ENCODE measurements at regions not wholly inside any gene's neighbourhood (a gene's known extent, or its start where the extent isn't known, plus 50 kb on each side); places are given as distances from the start of the nearest gene placed in this dataset.

GRCh38 chr18:38633333-38633732, 1067.7 kb upstream of the CELF4 start:
- no peak overlapping the region for H3K27ac ChIP-seq (ENCODE audit: low read depth, low read length)
- H3K27ac Mint-ChIP-seq: no peak overlapping the region
- TF ChIP-seq CTCF (conservative IDR thresholded peaks at IDR 0.05): no peak
- peaks cover 3% of the 10 kb centered on the region for H3K9me3 ChIP-seq (ENCODE audit: control insufficient read depth, low read length)
- H3K4me1 Mint-ChIP-seq: no peaks in the 10 kb centered on the region
- no peak overlapping the region for H3K9ac ChIP-seq (ENCODE audit: extremely low read depth, low read length, poor library complexity, severe bottlenecking)
- no peaks in the 10 kb centered on the region for H3K36me3 Mint-ChIP-seq (ENCODE audit: low read depth)
- H3K4me1 ChIP-seq (ENCODE audit: control insufficient read depth, insufficient read depth, low read length): no peaks in the 10 kb centered on the region
- H3K4me3 Mint-ChIP-seq: no peak overlapping the region
- no peak overlapping the region for H3K4me3 ChIP-seq (ENCODE audit: low read length)
- no CpG with 5 or more reads among the region's 1 CpG for WGBS, 2 experiments (ENCODE audit: insufficient coverage in 1 of 2, insufficient read length in 1 of 2)
- no peaks in the 10 kb centered on the region for H3K36me3 ChIP-seq (ENCODE audit: control insufficient read depth, insufficient read depth, low read length)
- no peaks in the 10 kb centered on the region for H3K27me3 Mint-ChIP-seq (ENCODE audit: insufficient read depth)
- H3K9me3 Mint-ChIP-seq: peaks cover 5% of the 10 kb centered on the region
- no peak for DNase-seq
- H3K27me3 ChIP-seq (ENCODE audit: control insufficient read depth, insufficient read depth, low read length, poor library complexity, severe bottlenecking): no peaks in the 10 kb centered on the region

- Mint-ChIP-seq H3K4me1 (peaks cover 2% of the 10 kb centered on the region), H3K27ac (no peak overlapping the region), H3K27me3 (ENCODE audit: insufficient read depth) (no peaks in the 10 kb centered on the region), H3K9me3 (peaks cover 2% of the 10 kb centered on the region), H3K4me3 (no peak overlapping the region), H3K36me3 (ENCODE audit: low read depth) (no peaks in the 10 kb centered on the region)
- no peak overlapping the region for H3K4me3 ChIP-seq (ENCODE audit: low read length)
- H3K9ac ChIP-seq (ENCODE audit: extremely low read depth, low read length, poor library complexity, severe bottlenecking): no peak overlapping the region
- H3K27ac ChIP-seq (ENCODE audit: low read depth, low read length): no peak overlapping the region
- H3K4me1 ChIP-seq (ENCODE audit: control insufficient read depth, insufficient read depth, low read length): no peaks in the 10 kb centered on the region
- no peak for DNase-seq
- no peaks in the 10 kb centered on the region for H3K9me3 ChIP-seq (ENCODE audit: control insufficient read depth, low read length)
- H3K27me3 ChIP-seq (ENCODE audit: control insufficient read depth, insufficient read depth, low read length, poor library complexity, severe bottlenecking): no peaks in the 10 kb centered on the region
- TF ChIP-seq CTCF (conservative IDR thresholded peaks at IDR 0.05): no peak
- H3K36me3 ChIP-seq (ENCODE audit: control insufficient read depth, insufficient read depth, low read length): no peaks in the 10 kb centered on the region
Observed at GRCh38 chr18:38619129-38619528, 1053.5 kb upstream of the CELF4 start.

GRCh38 chr18:38616306-38616705, 1050.7 kb upstream of the CELF4 start:
- H3K4me1 ChIP-seq (ENCODE audit: control insufficient read depth, insufficient read depth, low read length): no peaks in the 10 kb centered on the region
- no peaks in the 10 kb centered on the region for H3K27me3 ChIP-seq (ENCODE audit: control insufficient read depth, insufficient read depth, low read length, poor library complexity, severe bottlenecking)
- no peak overlapping the region for H3K27ac Mint-ChIP-seq
- no peak for TF ChIP-seq CTCF (conservative IDR thresholded peaks at IDR 0.05)
- H3K36me3 Mint-ChIP-seq (ENCODE audit: low read depth): no peaks in the 10 kb centered on the region
- no peak overlapping the region for H3K9ac ChIP-seq (ENCODE audit: extremely low read depth, low read length, poor library complexity, severe bottlenecking)
- H3K27ac ChIP-seq (ENCODE audit: low read depth, low read length): no peak overlapping the region
- H3K9me3 ChIP-seq (ENCODE audit: control insufficient read depth, low read length): no peaks in the 10 kb centered on the region
- no peak overlapping the region for H3K4me3 ChIP-seq (ENCODE audit: low read length)
- no peaks in the 10 kb centered on the region for H3K9me3 Mint-ChIP-seq
- DNase-seq: no peak
- no peaks in the 10 kb centered on the region for H3K27me3 Mint-ChIP-seq (ENCODE audit: insufficient read depth)
- H3K4me1 Mint-ChIP-seq: peaks cover 2% of the 10 kb centered on the region
- WGBS, 2 experiments (ENCODE audit: insufficient coverage in 1 of 2, insufficient read length in 1 of 2): 77 to 79% methylated on average over 4 of the region's 4 CpGs
- H3K4me3 Mint-ChIP-seq: no peak overlapping the region
- no peaks in the 10 kb centered on the region for H3K36me3 ChIP-seq (ENCODE audit: control insufficient read depth, insufficient read depth, low read length)

All from endodermal cell (in vitro differentiated cells).